Ectodermal cell (in vitro differentiated cells): ENCODE measurements at regions not wholly inside any gene's neighbourhood (a gene's known extent, or its start where the extent isn't known, plus 50 kb on each side); places are given as distances from the start of the nearest gene placed in this dataset.
A peak's percentile ranks its signal among the peaks of the same experiment; 100 is the strongest.
"Not testable (repeated sequence)": the region's sequence is repeated elsewhere in the genome, so short reads cannot be mapped to it uniquely, and the experiment has no call there.

Experiments
- H3K27ac ChIP-seq: 2 replicates; pipeline ENCODE4 v1.7.0; 2013; ENCODE audit warnings: mild to moderate bottlenecking, low read depth, low read length; ENCODE audit not compliant: insufficient read depth, poor library complexity, severe bottlenecking
- H3K27me3 ChIP-seq: 2 replicates; pipeline ENCODE4 v1.7.0; 2013; ENCODE audit warnings: mild to moderate bottlenecking, low read length; ENCODE audit not compliant: insufficient read depth, control insufficient read depth, poor library complexity, severe bottlenecking
- H3K36me3 ChIP-seq: one replicate; pipeline ENCODE4 v1.7.0; 2013; ENCODE audit warnings: low read length; ENCODE audit not compliant: control insufficient read depth, insufficient read depth
- H3K4me1 ChIP-seq: one replicate; pipeline ENCODE4 v1.7.0; 2013; ENCODE audit warnings: low read length; ENCODE audit not compliant: control insufficient read depth, insufficient read depth
- H3K4me3 ChIP-seq: 2 replicates; pipeline ENCODE4 v1.7.0; 2013; ENCODE audit warnings: low read depth, low read length, control low read depth; ENCODE audit not compliant: insufficient read depth
- H3K9me3 ChIP-seq: 2 replicates; pipeline ENCODE4 v1.7.0; 2013; ENCODE audit warnings: mild to moderate bottlenecking, low read length, moderate library complexity; ENCODE audit not compliant: control insufficient read depth
- WGBS, 2 experiments: methylation state at CpG; one replicate each; pipeline ENCODE4 v1.1.7; 2013; ENCODE audit warnings: missing lambda C conversion rate in 2 of 2; 5-methylcytosine and 5-hydroxymethylcytosine counted together

GRCh38 chr22:49340406-49340805 lies 487.3 kb downstream of the BRD1 start:
- WGBS, 2 experiments, result 94 to 95% methylated on average over 8 of the region's 8 CpGs
- Histone ChIP-seq H3K36me3 (no peaks in the 10 kb centered on the region), H3K4me1 (peaks cover 10% of the 10 kb centered on the region), H3K9me3 (no peaks in the 10 kb centered on the region), H3K4me3 (no peak overlapping the region), H3K27ac (no peak overlapping the region), H3K27me3 (no peaks in the 10 kb centered on the region)

GRCh38 chr22:49336483-49336882 lies 491.2 kb downstream of the BRD1 start:
- not testable (repeated sequence) for H3K27me3 ChIP-seq, H3K4me3 ChIP-seq, H3K36me3 ChIP-seq, H3K27ac ChIP-seq, H3K9me3 ChIP-seq
- 85 to 90% methylated on average over 9 to 10 of the region's 10 CpGs for WGBS, 2 experiments
- H3K4me1 ChIP-seq, result peaks cover 11% of the 10 kb centered on the region

- Histone ChIP-seq H3K27ac (no peak overlapping the region), H3K36me3 (no peaks in the 10 kb centered on the region)
- 87 to 95% methylated on average over 10 of the region's 10 CpGs for WGBS, 2 experiments
Measured at GRCh38 chr22:49334976-49335375, 492.7 kb downstream of the BRD1 start.

GRCh38 chr22:49334449-49334789 lies 493.3 kb downstream of the BRD1 start:
- Histone ChIP-seq H3K4me3 (no peak overlapping the region), H3K36me3 (no peaks in the 10 kb centered on the region), H3K4me1 (peaks cover 11% of the 10 kb centered on the region), H3K9me3 (no peaks in the 10 kb centered on the region), H3K27me3 (no peaks in the 10 kb centered on the region), H3K27ac (peak overlapping the region; percentile 38)
- WGBS, 2 experiments, result 23 to 26% methylated on average over 5 of the region's 5 CpGs

More at GRCh38 chr22:49334976-49335375, 492.7 kb downstream of the BRD1 start:
- no peak overlapping the region for H3K4me3 ChIP-seq
- H3K27me3 ChIP-seq, result no peaks in the 10 kb centered on the region
- H3K4me1 ChIP-seq, result peaks cover 11% of the 10 kb centered on the region
- no peaks in the 10 kb centered on the region for H3K9me3 ChIP-seq

- no peaks in the 10 kb centered on the region for H3K36me3 ChIP-seq
- no peaks in the 10 kb centered on the region for H3K27me3 ChIP-seq
- no peaks in the 10 kb centered on the region for H3K9me3 ChIP-seq
- H3K4me3 ChIP-seq, result no peak overlapping the region
- 92 to 93% methylated on average over 21 of the region's 21 CpGs for WGBS, 2 experiments
- no peak overlapping the region for H3K27ac ChIP-seq
- H3K4me1 ChIP-seq, result peaks cover 11% of the 10 kb centered on the region
Measured at GRCh38 chr22:49333206-49333605, 494.5 kb downstream of the BRD1 start.

- Histone ChIP-seq H3K4me1 (peaks cover 11% of the 10 kb centered on the region), H3K36me3 (no peaks in the 10 kb centered on the region), H3K27ac (no peak overlapping the region), H3K27me3 (no peaks in the 10 kb centered on the region), H3K4me3 (no peak overlapping the region), H3K9me3 (no peaks in the 10 kb centered on the region)
- 95 to 97% methylated on average over 10 of the region's 10 CpGs for WGBS, 2 experiments
Measured at GRCh38 chr22:49332691-49333090, 495.0 kb downstream of the BRD1 start.

GRCh38 chr22:49331878-49332277 lies 495.8 kb downstream of the BRD1 start:
- Histone ChIP-seq H3K9me3 (no peaks in the 10 kb centered on the region), H3K4me3 (no peak overlapping the region), H3K4me1 (peaks cover 11% of the 10 kb centered on the region), H3K36me3 (no peaks in the 10 kb centered on the region), H3K27me3 (no peaks in the 10 kb centered on the region), H3K27ac (no peak overlapping the region)
- 95 to 96% methylated on average over 10 of the region's 10 CpGs for WGBS, 2 experiments

GRCh38 chr22:49331223-49331815 lies 496.4 kb downstream of the BRD1 start:
- no peaks in the 10 kb centered on the region for H3K36me3 ChIP-seq
- H3K9me3 ChIP-seq, result no peaks in the 10 kb centered on the region
- no peaks in the 10 kb centered on the region for H3K27me3 ChIP-seq
- H3K4me1 ChIP-seq, result peaks cover 11% of the 10 kb centered on the region
- H3K27ac ChIP-seq, result no peak overlapping the region
- 93 to 95% methylated on average over 12 of the region's 12 CpGs for whole genome bisulfite sequencing, 2 experiments
- no peak overlapping the region for H3K4me3 ChIP-seq

- Histone ChIP-seq H3K4me1 (peaks cover 11% of the 10 kb centered on the region), H3K9me3 (no peaks in the 10 kb centered on the region), H3K27ac (no peak overlapping the region), H3K27me3 (no peaks in the 10 kb centered on the region), H3K4me3 (no peak overlapping the region), H3K36me3 (no peaks in the 10 kb centered on the region)
- 93% methylated on average over 21 of the region's 21 CpGs for WGBS, 2 experiments
Measured at GRCh38 chr22:49330421-49331222, 497.1 kb downstream of the BRD1 start.

- H3K27ac ChIP-seq, result no peak overlapping the region
- H3K27me3 ChIP-seq, result no peaks in the 10 kb centered on the region
- WGBS, 2 experiments, result 80 to 83% methylated on average over 5 of the region's 5 CpGs
- H3K36me3 ChIP-seq, result no peaks in the 10 kb centered on the region
- H3K4me1 ChIP-seq, result peaks cover 7% of the 10 kb centered on the region
- H3K4me3 ChIP-seq, result no peak overlapping the region
- no peaks in the 10 kb centered on the region for H3K9me3 ChIP-seq
Measured at GRCh38 chr22:49329636-49330035, 498.0 kb downstream of the BRD1 start.
